IMR-90 (cell line): ENCODE measurements at regions not wholly inside any gene's neighbourhood (a gene's known extent, or its start where the extent isn't known, plus 50 kb on each side); places are given as distances from the start of the nearest gene placed in this dataset.

Source experiments
- ATAC-seq: fragments of 200-7000 bp; cut with Tn5 transposase; 2 replicates; pipeline ENCODE4 v1.9.1; 2020; ENCODE audit warnings: low read depth, mild to moderate bottlenecking, moderate library complexity
- BruUV-seq: library from RNA; stranded (reverse); fragments of 400-500 nt; replicated peaks from 2 replicates; lab custom pipeline; 2021; lab: Mats Ljungman, UMichigan
- CTCF ChIA-PET: fragments of 300-600 bp; formaldehyde crosslinking; extraction: SDS; loops from one replicate; lab custom pipeline; 2021; ENCODE audit warnings: antibody characterized with exemption; lab: Yijun Ruan, JAX
- POLR2A ChIA-PET: fragments of 300-600 bp; sonication (Branson Sonifier 250); formaldehyde crosslinking; loops from one replicate; lab custom pipeline; 2022; ENCODE audit warnings: antibody characterized with exemption; ENCODE audit not compliant: unreplicated experiment; lab: Charles Lee
- DNase-seq: peaks from one replicate; pipeline ENCODE4 v3.0.0; 2013
- H2AFZ ChIP-seq: replicated peaks from 2 replicates; pipeline ENCODE3; 2013; ENCODE audit warnings: low read length, mild to moderate bottlenecking; ENCODE audit not compliant: poor library complexity
- H2AK5ac ChIP-seq: 2 replicates; pipeline ENCODE4 v1.6.1; 2013; ENCODE audit warnings: low read depth, low read length, inconsistent platforms
- H2AK9ac ChIP-seq: replicated peaks from 2 replicates; pipeline ENCODE3; 2013; ENCODE audit warnings: mild to moderate bottlenecking, low read depth, low read length, moderate library complexity; ENCODE audit not compliant: poor library complexity
- H2BK120ac ChIP-seq: 2 replicates; pipeline ENCODE4 v1.6.1; 2013; ENCODE audit warnings: low read depth, low read length, inconsistent platforms
- H2BK15ac ChIP-seq: 3 replicates; pipeline ENCODE4 v1.6.1; 2013; ENCODE audit warnings: low read depth, low read length, inconsistent platforms
- H2BK20ac ChIP-seq: 2 replicates; pipeline ENCODE4 v1.6.1; 2013; ENCODE audit warnings: low read depth, mild to moderate bottlenecking, inconsistent platforms, low read length, moderate library complexity
- H2BK5ac ChIP-seq: 2 replicates; pipeline ENCODE4 v1.6.1; 2013; ENCODE audit warnings: mild to moderate bottlenecking, low read depth, low read length, inconsistent platforms; ENCODE audit not compliant: poor library complexity, severe bottlenecking
- H3K14ac ChIP-seq: replicated peaks from 2 replicates; pipeline ENCODE4 v1.6.1; 2013; ENCODE audit warnings: low read depth, low read length, inconsistent platforms
- H3K18ac ChIP-seq: 2 replicates; pipeline ENCODE4 v1.6.1; 2013; ENCODE audit warnings: low read depth, low read length, control low read depth
- H3K23ac ChIP-seq: 2 replicates; pipeline ENCODE4 v1.6.1; 2013; ENCODE audit warnings: low read depth, low read length, inconsistent platforms
- H3K27ac ChIP-seq: 2 replicates; pipeline ENCODE4 v1.5.1; 2013; ENCODE audit warnings: mild to moderate bottlenecking, control low read depth, low read length; ENCODE audit not compliant: insufficient read depth
- H3K27me3 ChIP-seq: 2 replicates; pipeline ENCODE4 v1.6.1; 2013; ENCODE audit warnings: low read length; ENCODE audit not compliant: control insufficient read depth, insufficient read depth
- H3K36me3 ChIP-seq: 2 replicates; pipeline ENCODE4 v1.6.1; 2013; ENCODE audit warnings: low read length, mixed read lengths; ENCODE audit not compliant: control insufficient read depth, insufficient read depth
- H3K4ac ChIP-seq: 2 replicates; pipeline ENCODE4 v1.6.1; 2013; ENCODE audit warnings: low read depth, low read length, inconsistent platforms
- H3K4me1 ChIP-seq: 2 replicates; pipeline ENCODE4 v1.6.1; 2013; ENCODE audit warnings: low read length, mixed read lengths; ENCODE audit not compliant: control insufficient read depth, insufficient read depth
- H3K4me2 ChIP-seq: 2 replicates; pipeline ENCODE4 v1.6.1; 2013; ENCODE audit warnings: low read depth, mild to moderate bottlenecking, control low read depth, low read length, moderate library complexity
- H3K4me3 ChIP-seq: 2 replicates; pipeline ENCODE4 v1.5.1; 2013; ENCODE audit warnings: low read depth, mild to moderate bottlenecking, control low read depth, low read length, moderate library complexity; ENCODE audit not compliant: insufficient read depth
- H3K56ac ChIP-seq: 2 replicates; pipeline ENCODE4 v1.6.1; 2013; ENCODE audit warnings: low read length, inconsistent platforms; ENCODE audit not compliant: insufficient read depth; ENCODE audit errors: extremely low read depth
- H3K79me1 ChIP-seq, 2 experiments: 2 replicates each; pipeline ENCODE4 v1.6.1; 2013; ENCODE audit warnings: low read length in 2 of 2, inconsistent platforms in 1 of 2, low read depth in 1 of 2
- H3K9ac ChIP-seq: 2 replicates; pipeline ENCODE4 v1.6.1; 2013; ENCODE audit warnings: low read depth, low read length, control low read depth
- H3K9me1 ChIP-seq: 2 replicates; pipeline ENCODE4 v1.6.1; 2013; ENCODE audit warnings: low read length, inconsistent platforms; ENCODE audit not compliant: insufficient read depth
- H3K9me3 ChIP-seq: 2 replicates; pipeline ENCODE4 v1.6.1; 2013; ENCODE audit warnings: low read length; ENCODE audit not compliant: control insufficient read depth, insufficient read depth
- H4K20me1 ChIP-seq: 2 replicates; pipeline ENCODE4 v1.6.1; 2013; ENCODE audit warnings: low read length, inconsistent platforms; ENCODE audit not compliant: insufficient read depth
- H4K5ac ChIP-seq: 2 replicates; pipeline ENCODE4 v1.6.1; 2013; ENCODE audit warnings: mild to moderate bottlenecking, low read depth, low read length, control low read depth
- H4K8ac ChIP-seq, 2 experiments: 2 replicates each; pipeline ENCODE4 v1.6.1; 2013; ENCODE audit warnings: low read depth in 2 of 2, low read length in 2 of 2, control low read depth in 1 of 2, inconsistent platforms in 1 of 2
- H4K91ac ChIP-seq: 2 replicates; pipeline ENCODE4 v1.6.1; 2013; ENCODE audit warnings: low read depth, low read length, inconsistent platforms; ENCODE audit not compliant: insufficient read depth
- USF2 ChIP-seq: fragments of 150-350 bp; IDR thresholded peaks from 2 replicates; pipeline ENCODE4 v1.6.1; 2017; ENCODE audit warnings: mild to moderate bottlenecking, antibody characterized with exemption, low read length, low read depth
- WGBS, 2 experiments: methylation state at CpG; one replicate each; pipeline versions ENCODE4 v1.1.5 to v1.1.7; 2013; ENCODE audit warnings: missing lambda C conversion rate in 2 of 2; ENCODE audit not compliant: insufficient read length in 1 of 2; ENCODE audit errors: extremely low coverage in 2 of 2; 5-methylcytosine and 5-hydroxymethylcytosine counted together
- dilution Hi-C: fragments of 300-500 bp; cut with HindIII; formaldehyde crosslinking; loops from one replicate; pipeline ENCODE4 v1.14.3; 2018; ENCODE audit warnings: low sequenced_read_pairs; ENCODE audit not compliant: unreplicated experiment
- in situ Hi-C: fragments of 300-500 bp; cut with MboI; formaldehyde crosslinking; loops from 3 replicates; pipeline ENCODE4 v1.14.3; 2019; ENCODE audit warnings: low sequenced_read_pairs, inconsistent platforms, mixed read lengths
- intact Hi-C: fragments of 100-400 bp; cut with micrococcal nuclease; formaldehyde crosslinking; loops from 2 replicates; pipeline ENCODE4 v1.10.0; 2022
- TF ChIP-seq, protein P1 (sequence below): conservative IDR thresholded peaks from 2 replicates; pipeline ENCODE4 v1.5.1; 2012; ENCODE audit warnings: mild to moderate bottlenecking, low read depth, low read length, improper control_type of control experiment

DNA sequence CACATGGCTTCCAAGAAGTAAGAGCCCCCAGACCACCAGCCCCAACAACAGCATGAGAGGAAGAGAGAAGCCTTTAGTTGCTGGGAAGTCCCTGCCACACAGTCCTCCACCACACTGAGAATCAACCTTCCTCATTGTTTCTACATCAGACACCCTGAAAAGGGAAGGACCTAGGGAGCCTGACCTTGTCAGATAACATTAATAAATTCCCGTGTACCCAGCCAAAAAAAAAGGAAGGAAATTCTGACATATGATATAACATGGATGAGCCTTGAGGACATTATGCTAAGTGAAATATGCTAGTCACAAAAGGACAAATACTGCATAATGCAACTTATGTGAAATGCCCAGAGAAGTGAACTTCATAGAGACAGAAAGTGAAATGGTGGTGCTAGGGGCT lies 65.6 kb upstream of the ARHGAP29 start:
- no CpG with 5 or more reads among the region's 1 CpG for WGBS, 2 experiments

More for the DNA sequence above, 65.6 kb upstream of the ARHGAP29 start:
- no peaks in the 10 kb centered on the region for H3K36me3 ChIP-seq
- no peak overlapping the region for H4K91ac ChIP-seq
- H3K14ac ChIP-seq = no peak overlapping the region
- ChIA-PET POLR2A (no interaction called here), CTCF (no interaction called here)
- H3K9ac ChIP-seq = no peak overlapping the region
- H2BK15ac ChIP-seq = no peak overlapping the region
- peaks cover 9% of the 10 kb centered on the region for H3K4me1 ChIP-seq
- no peak overlapping the region for H3K4ac ChIP-seq
- no peak overlapping the region for H2AFZ ChIP-seq
- no peak overlapping the region for H3K23ac ChIP-seq
- H3K9me3 ChIP-seq = no peaks in the 10 kb centered on the region
- in situ Hi-C loops = no loop called here
- no peak overlapping the region for H3K27ac ChIP-seq
- H2BK20ac ChIP-seq = no peak overlapping the region
- ATAC-seq = no peak
- H2AK9ac ChIP-seq = no peak overlapping the region
- intact Hi-C loops = no loop called here
- no peak overlapping the region for H3K56ac ChIP-seq
- H4K5ac ChIP-seq = no peak overlapping the region
- peaks cover 9% of the 10 kb centered on the region; the same call in 1 of the 2 replicates for H3K9me1 ChIP-seq
- no peak overlapping the region for H3K4me2 ChIP-seq
- no peaks in the 10 kb centered on the region for H3K79me1 ChIP-seq
- BruUV-seq = no TSS peak
- no peak overlapping the region; the same call in 1 of the 2 replicates for H2AK5ac ChIP-seq
- no peak overlapping the region for H4K8ac ChIP-seq
- H3K18ac ChIP-seq = no peak overlapping the region
- TF ChIP-seq USF2 = no peak
- TF ChIP-seq, protein P1, sequence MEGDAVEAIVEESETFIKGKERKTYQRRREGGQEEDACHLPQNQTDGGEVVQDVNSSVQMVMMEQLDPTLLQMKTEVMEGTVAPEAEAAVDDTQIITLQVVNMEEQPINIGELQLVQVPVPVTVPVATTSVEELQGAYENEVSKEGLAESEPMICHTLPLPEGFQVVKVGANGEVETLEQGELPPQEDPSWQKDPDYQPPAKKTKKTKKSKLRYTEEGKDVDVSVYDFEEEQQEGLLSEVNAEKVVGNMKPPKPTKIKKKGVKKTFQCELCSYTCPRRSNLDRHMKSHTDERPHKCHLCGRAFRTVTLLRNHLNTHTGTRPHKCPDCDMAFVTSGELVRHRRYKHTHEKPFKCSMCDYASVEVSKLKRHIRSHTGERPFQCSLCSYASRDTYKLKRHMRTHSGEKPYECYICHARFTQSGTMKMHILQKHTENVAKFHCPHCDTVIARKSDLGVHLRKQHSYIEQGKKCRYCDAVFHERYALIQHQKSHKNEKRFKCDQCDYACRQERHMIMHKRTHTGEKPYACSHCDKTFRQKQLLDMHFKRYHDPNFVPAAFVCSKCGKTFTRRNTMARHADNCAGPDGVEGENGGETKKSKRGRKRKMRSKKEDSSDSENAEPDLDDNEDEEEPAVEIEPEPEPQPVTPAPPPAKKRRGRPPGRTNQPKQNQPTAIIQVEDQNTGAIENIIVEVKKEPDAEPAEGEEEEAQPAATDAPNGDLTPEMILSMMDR = no peak
- no peak overlapping the region for H2BK5ac ChIP-seq
- H4K20me1 ChIP-seq = no peaks in the 10 kb centered on the region
- DNase-seq = no peak
- no peaks in the 10 kb centered on the region for H3K27me3 ChIP-seq
- H2BK120ac ChIP-seq = no peak overlapping the region; the same call in 1 of the 2 replicates
- H3K4me3 ChIP-seq = no peak overlapping the region
- dilution Hi-C loops = no loop called here
